HG03025 (cell line): ENCODE measurements at regions not wholly inside any gene's neighbourhood (a gene's known extent, or its start where the extent isn't known, plus 50 kb on each side); places are given as distances from the start of the nearest gene placed in this dataset.

ENCODE experiments used
- ATAC-seq: cut with Tn5 transposase; IDR thresholded peaks from one replicate; pipeline ENCODE4 v1.9.1; 2021; ENCODE audit warnings: mild to moderate bottlenecking, moderate library complexity; ENCODE audit not compliant: unreplicated experiment, low FRiP score

DNA sequence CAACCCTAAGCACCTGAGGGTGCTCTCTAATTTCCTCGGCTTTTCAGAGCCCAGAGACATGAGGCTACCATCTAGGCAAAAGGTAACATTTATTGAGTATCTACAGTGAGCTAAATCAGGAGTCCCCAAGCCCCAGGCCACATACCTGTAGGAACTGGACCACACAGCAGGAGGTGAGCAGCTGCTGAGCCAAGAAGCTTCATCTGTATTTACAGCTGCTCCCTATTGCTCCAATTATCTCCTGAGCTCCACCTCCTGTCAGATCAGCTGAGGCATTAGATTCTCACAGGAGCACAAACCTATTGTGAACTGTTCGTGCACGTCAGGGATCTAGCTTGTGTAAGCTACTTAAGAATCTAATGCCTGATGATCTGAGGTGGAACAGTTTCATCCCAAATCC, 70.2 kb downstream of the RND3 start:
- no peak for ATAC-seq

DNA sequence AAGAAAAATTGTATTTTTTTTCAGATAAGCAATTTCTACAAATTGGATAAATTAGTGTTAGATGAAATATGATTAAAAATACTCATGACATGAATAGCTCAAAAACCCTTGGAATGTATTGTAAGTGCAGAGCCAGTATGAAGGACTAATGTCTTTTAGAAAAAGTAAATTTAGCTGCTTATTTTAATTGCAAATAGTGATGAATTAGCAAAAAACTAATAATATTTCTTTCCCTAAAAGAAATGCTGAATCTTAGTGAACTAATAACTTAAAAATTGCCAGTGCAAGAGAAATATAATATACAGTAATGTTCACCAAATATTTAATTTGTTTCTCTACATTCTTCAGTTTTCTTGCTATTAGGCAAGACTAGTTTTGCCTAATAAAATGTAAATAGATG, 72.4 kb downstream of the RND3 start:
- ATAC-seq = no peak

DNA sequence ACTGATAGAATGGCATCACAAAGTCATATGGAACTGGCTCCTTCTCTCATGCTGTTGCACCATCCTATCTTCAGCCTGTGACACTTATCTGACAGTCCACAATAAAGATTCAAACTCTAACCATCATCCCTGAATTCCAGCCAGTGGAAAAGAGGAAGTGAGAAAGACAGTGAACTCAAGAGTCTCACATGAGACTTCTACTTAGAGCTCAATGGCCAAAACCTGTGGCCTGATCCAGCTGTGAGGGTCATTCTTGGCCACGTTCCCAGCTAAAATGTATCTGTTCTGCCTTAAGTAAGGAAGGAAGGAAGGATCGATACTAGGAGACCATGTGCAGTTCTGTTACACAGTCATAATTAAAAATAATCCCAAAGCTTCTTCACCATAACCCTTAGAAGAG, 73.6 kb downstream of the RND3 start:
- no peak for ATAC-seq

GRCh38 chr2:150413366-150413765, 74.1 kb downstream of the RND3 start:
- no peak for ATAC-seq

GRCh38 chr2:150410809-150411208, 76.7 kb downstream of the RND3 start:
- ATAC-seq = no peak

DNA sequence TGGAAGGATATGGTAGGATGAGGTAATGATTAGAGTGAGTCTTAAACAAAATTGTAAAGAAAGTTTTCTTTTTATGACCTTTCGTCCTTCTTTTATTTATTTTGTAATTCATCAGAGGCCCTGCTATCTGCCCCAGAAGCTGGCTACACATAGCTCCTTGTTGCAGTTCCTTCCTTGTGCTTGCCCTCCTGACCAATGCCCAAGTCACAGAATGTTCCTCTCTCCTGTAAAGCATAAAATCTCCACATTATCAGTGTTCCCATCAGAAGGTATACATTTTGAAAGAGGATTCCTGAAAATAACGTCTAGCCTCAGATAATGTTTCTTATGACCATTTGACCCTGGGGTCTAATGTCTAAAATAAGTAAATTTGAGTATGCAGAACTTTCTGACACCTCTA, 78.3 kb downstream of the RND3 start:
- no peak for ATAC-seq

- ATAC-seq = no peak
These were observed 83.3 kb downstream of the RND3 start for GRCh38 chr2:150404147-150404546.

DNA sequence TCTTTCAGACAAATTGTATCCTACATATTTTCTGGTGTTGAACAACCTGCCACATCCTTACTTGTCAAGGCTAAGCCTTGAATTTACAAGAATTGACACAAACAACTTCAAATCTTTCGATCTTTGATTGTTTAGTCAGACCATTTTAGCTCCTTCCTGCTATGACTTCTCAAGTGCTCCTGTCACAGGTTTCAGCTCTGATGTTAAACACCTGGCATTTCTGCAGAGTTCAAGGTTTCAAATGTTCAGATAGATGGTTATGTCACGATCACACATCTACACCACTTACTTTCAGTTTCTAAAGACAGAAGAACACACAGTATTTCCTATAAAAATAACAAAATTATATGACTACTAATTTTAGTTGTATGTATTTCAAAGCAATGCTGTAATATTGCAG, 84.0 kb downstream of the RND3 start:
- ATAC-seq = peak; percentile 81

DNA sequence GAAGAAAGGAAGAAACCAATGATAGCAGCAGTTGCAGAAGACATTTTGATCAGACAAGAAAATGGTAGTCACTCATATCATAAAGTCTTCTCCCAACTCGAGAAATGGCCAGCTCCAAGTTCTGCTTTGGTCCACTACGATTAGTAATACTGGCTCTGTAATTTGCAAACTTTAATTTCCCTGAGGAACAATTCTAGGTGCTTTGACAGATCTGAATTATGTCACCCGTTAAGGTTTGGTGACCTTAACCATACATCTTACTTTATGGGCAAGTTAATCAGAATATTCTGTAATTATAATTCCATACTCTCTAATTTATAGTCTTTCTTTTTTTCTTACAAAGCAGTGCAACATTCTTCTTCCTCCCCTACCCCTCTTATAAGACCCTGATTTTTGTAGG, 84.5 kb downstream of the RND3 start:
- ATAC-seq = no peak

DNA sequence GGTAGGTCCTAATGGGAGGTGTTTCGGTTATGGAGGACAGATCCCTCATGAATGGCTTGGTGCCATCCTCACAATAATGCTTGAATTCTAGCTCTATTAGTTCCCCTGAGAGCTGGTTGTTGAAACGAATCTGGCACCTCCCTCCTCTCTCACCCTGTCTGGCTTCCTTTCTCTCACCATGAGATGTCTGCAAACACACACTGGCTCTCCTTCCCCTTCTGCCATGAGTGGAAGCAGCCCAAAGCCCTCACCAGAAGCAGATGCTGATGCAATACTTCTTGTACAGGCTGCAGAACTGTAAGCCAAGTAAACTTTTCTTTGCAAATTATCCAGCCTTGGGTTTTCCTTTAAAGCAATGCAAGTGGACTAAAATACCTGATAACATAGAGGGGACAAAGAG, 86.6 kb downstream of the RND3 start:
- no peak for ATAC-seq

DNA sequence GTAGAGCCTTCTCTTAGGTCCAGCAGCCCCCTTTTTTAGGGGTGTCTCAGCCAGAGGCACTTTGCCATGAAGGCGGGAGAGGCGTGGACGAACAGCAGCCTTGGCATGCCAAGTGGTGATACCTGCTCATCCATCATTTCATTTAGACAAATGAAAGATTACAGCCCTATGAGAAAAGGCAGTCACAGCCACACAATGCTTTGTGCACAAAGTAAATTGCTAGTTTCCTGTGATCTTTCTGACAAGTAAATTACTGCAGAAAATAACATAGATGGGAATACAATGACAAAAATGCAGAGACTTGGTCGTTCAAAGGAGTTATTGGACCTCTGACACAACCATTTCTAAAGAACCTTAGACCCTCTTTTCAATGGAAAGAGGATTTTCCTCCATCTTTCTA, 94.9 kb downstream of the RND3 start:
- ATAC-seq = no peak

GRCh38 chr2:150391779-150392178, 95.7 kb downstream of the RND3 start:
- ATAC-seq = peak; percentile 66

DNA sequence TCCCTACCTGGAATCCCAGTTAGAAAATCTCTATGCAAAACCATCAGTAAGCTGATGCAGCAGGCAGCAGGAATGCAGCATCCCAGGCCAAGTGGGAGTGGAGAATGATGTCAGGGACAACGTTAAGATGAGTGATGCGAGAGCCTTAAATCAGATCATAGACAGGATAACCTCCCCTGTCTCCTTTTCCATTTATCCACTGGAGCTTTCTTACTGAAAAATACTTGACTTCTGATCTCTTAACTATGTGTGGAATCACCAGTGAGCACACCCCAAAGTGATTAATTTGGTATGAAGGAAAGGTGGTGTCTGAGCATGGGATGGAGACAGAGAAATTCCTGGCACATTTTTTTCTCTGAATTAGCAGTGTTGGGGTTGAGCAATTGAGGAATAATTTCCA, 98.0 kb downstream of the RND3 start:
- no peak for ATAC-seq

DNA sequence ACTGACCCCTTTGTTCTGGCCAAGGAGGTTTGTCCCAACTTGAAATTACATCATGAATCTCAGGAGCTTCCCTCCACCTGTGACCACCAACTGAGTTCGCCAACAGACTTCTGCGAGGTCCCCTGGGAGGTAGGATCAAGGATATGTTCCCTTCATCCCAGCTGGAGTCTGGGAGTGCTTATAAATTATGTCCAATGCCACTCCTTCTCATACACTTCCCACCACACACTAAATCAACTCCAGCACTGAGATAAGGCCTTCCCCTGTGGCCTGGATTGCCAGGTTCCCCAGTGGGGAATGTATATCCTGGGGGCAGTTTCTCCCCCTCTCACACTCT, 99.2 kb downstream of the RND3 start:
- no peak for ATAC-seq

- ATAC-seq = no peak
These were observed 99.7 kb downstream of the RND3 start for GRCh38 chr2:150387586-150388288.

GRCh38 chr2:150385211-150385610, 102.3 kb downstream of the RND3 start:
- ATAC-seq = no peak

GRCh38 chr2:150383587-150383986, 103.9 kb downstream of the RND3 start:
- no peak for ATAC-seq

DNA sequence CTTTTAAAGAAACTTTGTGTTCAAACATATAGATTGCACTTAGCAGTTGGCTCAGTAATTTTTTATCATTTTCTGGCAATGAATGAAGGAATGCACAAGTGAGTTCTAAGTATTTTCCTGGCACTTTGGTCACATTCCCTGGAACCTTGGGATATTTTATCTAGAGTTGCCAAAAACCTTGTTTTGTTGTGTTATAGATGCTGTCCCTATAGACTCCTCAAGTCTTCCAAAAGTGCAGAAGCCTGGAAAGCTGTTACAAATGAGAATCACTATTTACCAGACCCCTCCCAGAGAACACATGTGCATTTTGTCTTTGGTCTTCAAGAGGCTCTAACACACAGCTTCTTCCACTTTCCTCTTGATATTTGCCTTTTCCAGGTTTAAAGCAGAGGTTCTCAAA, 108.3 kb downstream of the RND3 start:
- no peak for ATAC-seq

- ATAC-seq = no peak
These were observed 108.8 kb downstream of the RND3 start for GRCh38 chr2:150378686-150379085.

GRCh38 chr2:150376553-150377335, 110.7 kb downstream of the RND3 start:
- ATAC-seq = no peak

- no peak for ATAC-seq
These were observed 112.1 kb downstream of the RND3 start for GRCh38 chr2:150375333-150375732.

GRCh38 chr2:150374492-150374891, 113.0 kb downstream of the RND3 start:
- ATAC-seq = no peak
